ENCODE measurements at regions not wholly inside any gene's neighbourhood (a gene's known extent, or its start where the extent isn't known, plus 50 kb on each side); places are given as distances from the start of the nearest gene placed in this dataset.

DNA sequence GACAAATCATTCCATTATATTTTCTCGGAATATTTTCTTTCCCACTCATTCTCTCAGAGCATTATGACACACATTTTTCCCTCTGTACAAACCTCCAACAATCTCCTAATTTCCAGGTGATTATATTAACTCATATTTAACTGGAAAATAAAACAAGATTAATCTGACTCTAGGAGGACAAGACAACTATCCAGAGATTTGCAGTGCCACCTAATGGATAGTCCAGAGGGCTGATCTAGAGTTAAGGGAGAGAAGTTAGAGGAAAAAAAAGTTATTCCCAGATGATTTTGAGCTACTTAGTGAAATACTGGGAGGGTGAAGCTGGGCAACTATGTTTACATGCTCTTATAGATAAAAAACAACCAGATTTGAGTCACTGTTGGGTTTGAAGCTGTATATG is 161.7 kb downstream of the ALX1 start:
- DNase-seq (ENCODE audit: low read depth in 1 of 2, low spot score in 1 of 2) (peak; percentile 10 to 49), FAIRE-seq (no peak), ATAC-seq (peak in 1 of 2 experiments; percentile 70; a peak in 3 of 6 replicates)
- H3K4me1 ChIP-seq, result peaks cover 15% of the 10 kb centered on the region; the same call in 1 of the 3 replicates
- WGBS (ENCODE audit: missing lambda C conversion rate), result 60% methylated on average over 1 of the region's 1 CpG
- CTCF ChIA-PET, result interaction anchor here (0.6 to 2.7 kb wide), 7 partner anchors 11 to 287 kb away, joined by 3 to 20 read pairs (median 3); no protein-coding TSS in a partner anchor
- no peak overlapping the region for H3K27ac ChIP-seq
- POLR2A ChIA-PET, result no interaction called here
- H3K4me2 ChIP-seq, result no peak overlapping the region
- H3K4me3 ChIP-seq, result no peak overlapping the region
- TF ChIP-seq PHF8 (IDR thresholded peaks at IDR 0.05; ENCODE audit: borderline replicate concordance, low read depth) (no peak), RAD21 (conservative IDR thresholded peaks at IDR 0.05 in 1 of 2, IDR thresholded peaks at IDR 0.05 in 1 of 2) (peak; percentile 41 to 45), SMC3 (IDR thresholded peaks at IDR 0.05) (peak; percentile 49)
- TF ChIP-seq, protein P1, sequence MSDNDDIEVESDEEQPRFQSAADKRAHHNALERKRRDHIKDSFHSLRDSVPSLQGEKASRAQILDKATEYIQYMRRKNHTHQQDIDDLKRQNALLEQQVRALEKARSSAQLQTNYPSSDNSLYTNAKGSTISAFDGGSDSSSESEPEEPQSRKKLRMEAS (IDR thresholded peaks at IDR 0.05), result no peak
- TF ChIP-seq, protein P2, sequence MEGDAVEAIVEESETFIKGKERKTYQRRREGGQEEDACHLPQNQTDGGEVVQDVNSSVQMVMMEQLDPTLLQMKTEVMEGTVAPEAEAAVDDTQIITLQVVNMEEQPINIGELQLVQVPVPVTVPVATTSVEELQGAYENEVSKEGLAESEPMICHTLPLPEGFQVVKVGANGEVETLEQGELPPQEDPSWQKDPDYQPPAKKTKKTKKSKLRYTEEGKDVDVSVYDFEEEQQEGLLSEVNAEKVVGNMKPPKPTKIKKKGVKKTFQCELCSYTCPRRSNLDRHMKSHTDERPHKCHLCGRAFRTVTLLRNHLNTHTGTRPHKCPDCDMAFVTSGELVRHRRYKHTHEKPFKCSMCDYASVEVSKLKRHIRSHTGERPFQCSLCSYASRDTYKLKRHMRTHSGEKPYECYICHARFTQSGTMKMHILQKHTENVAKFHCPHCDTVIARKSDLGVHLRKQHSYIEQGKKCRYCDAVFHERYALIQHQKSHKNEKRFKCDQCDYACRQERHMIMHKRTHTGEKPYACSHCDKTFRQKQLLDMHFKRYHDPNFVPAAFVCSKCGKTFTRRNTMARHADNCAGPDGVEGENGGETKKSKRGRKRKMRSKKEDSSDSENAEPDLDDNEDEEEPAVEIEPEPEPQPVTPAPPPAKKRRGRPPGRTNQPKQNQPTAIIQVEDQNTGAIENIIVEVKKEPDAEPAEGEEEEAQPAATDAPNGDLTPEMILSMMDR (IDR thresholded peaks at IDR 0.05), result peak; percentile 46
- 0 out of 3 replicates have a peak, but pooled peaks cover 2% of the 10 kb centered on the region for H3K9me3 ChIP-seq

DNA sequence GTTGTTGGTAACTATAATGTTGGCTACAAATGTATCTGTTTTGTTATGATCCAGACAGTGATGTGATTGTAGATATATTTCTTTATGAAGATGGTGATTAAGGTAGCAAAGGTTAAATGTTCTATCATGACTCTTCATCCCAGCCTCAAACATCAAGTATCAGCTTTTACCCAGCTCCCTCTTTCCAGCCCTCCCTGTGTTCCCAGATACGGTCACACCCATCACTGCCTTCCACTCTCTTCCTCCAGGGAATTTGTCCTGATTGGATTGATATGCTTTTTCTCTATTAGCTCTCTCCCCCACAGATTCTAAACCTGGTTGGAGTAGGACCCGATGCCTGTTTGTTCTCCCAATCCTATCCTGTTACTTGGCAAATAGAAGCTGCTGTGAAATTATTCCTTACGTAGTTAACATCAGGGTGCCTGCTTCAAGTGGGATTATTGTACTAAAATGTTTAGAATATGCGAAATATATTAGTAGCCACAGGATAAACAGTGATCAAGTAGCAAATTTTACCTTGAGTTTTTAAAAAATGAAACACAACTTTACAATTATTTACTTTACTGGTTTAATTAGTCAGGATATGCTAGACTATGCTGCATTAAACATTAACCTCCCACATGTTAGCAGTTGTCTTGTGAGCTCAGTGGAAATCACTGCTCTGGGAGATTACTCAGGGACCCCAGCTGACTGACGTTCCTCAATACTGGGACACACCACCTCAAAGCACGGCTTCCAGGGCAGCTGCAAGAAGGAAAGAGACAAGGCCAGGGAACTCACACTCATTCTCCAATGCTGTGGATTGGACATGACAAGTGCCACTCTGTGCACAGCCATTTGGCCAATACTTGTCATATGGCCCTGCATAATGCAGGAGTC is 165.3 kb downstream of the ALX1 start:
- DNase-seq (ENCODE audit: low read depth in 1 of 2, low spot score in 1 of 2), result peak in 1 of 2 experiments; percentile 80
- ATAC-seq, result peak; percentile 61 to 85; a peak in 5 of 6 replicates
- ChIA-PET CTCF (interaction anchor here (1.4 to 1.7 kb wide), 4 partner anchors 20 to 289 kb away, joined by 3 to 6 read pairs (median 6); no protein-coding TSS in a partner anchor), POLR2A (no interaction called here)
- Histone ChIP-seq H3K4me1 (peaks cover 15% of the 10 kb centered on the region; the same call in 1 of the 3 replicates), H3K9me3 (no peaks in the 10 kb centered on the region), H3K27ac (peak overlapping the region; percentile 40 to 63; a peak in 3 of 6 replicates), H3K4me3 (no peak overlapping the region), H3K4me2 (peak overlapping the region; percentile 60)
- TF ChIP-seq, protein P3, sequence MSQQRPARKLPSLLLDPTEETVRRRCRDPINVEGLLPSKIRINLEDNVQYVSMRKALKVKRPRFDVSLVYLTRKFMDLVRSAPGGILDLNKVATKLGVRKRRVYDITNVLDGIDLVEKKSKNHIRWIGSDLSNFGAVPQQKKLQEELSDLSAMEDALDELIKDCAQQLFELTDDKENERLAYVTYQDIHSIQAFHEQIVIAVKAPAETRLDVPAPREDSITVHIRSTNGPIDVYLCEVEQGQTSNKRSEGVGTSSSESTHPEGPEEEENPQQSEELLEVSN (IDR thresholded peaks at IDR 0.05; ENCODE audit: borderline replicate concordance, low read depth), result no peak
- TF ChIP-seq ZSCAN20 (CRISPR knock-in tag; IDR thresholded peaks at IDR 0.05) (no peak), RAD21 (conservative IDR thresholded peaks at IDR 0.05 in 1 of 2, IDR thresholded peaks at IDR 0.05 in 1 of 2) (no peak), GATA3 (IDR thresholded peaks at IDR 0.05; ENCODE audit: borderline replicate concordance) (no peak; the same call in 1 of the 2 replicates)
- TF ChIP-seq, protein P4, sequence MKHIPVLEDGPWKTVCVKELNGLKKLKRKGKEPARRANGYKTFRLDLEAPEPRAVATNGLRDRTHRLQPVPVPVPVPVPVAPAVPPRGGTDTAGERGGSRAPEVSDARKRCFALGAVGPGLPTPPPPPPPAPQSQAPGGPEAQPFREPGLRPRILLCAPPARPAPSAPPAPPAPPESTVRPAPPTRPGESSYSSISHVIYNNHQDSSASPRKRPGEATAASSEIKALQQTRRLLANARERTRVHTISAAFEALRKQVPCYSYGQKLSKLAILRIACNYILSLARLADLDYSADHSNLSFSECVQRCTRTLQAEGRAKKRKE (CRISPR knock-in tag; IDR thresholded peaks at IDR 0.05; ENCODE audit: low read depth), result no peak
- 8% methylated on average over 6 of the region's 6 CpGs for WGBS (ENCODE audit: missing lambda C conversion rate)
- FAIRE-seq, result peak; percentile 61

DNA sequence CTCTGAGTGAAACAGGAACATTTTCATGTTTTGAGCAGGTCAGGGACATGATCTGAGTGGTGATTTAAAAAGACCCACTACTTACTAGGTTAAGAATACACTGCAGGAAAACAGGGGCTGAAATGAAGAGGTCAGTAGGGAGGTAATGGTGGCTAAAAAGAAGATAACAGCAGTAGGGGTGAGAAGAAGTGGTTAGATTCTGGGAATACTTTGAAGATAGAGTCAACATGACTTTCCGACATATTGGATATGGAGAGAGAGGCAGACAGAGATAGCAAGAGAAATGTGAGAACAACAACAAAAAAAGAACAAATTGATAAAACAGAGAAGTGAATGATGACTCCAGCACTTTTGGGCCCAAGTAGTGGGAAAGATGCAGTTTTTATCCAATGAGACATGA is 168.0 kb downstream of the ALX1 start:
- TF ChIP-seq NR3C1 (IDR thresholded peaks at IDR 0.05) (no peak), RNF2 (IDR thresholded peaks at IDR 0.05; ENCODE audit: borderline replicate concordance, low read depth) (no peak), BHLHE40 (IDR thresholded peaks at IDR 0.05; ENCODE audit: low read depth, low read length) (no peak), CEBPB (IDR thresholded peaks at IDR 0.05) (no peak), MAFK (IDR thresholded peaks at IDR 0.05; ENCODE audit: partially characterized antibody) (no peak), CBX8 (IDR thresholded peaks at IDR 0.05) (no peak), RAD21 (conservative IDR thresholded peaks at IDR 0.05 in 1 of 2, IDR thresholded peaks at IDR 0.05 in 1 of 2) (no peak)
- TF ChIP-seq, protein P3 (IDR thresholded peaks at IDR 0.05; ENCODE audit: borderline replicate concordance, low read depth), result no peak
- WGBS (ENCODE audit: missing lambda C conversion rate), result 95% methylated on average over 1 of the region's 1 CpG
- H3K4me2 ChIP-seq, result no peak overlapping the region
- peaks cover 15% of the 10 kb centered on the region; the same call in 1 of the 3 replicates for H3K4me1 ChIP-seq
- no peak for DNase-seq (ENCODE audit: low read depth in 1 of 2, low spot score in 1 of 2)
- FAIRE-seq, result no peak
- POLR2A ChIA-PET, result no interaction called here
- H3K4me3 ChIP-seq, result no peak overlapping the region
- no peaks in the 10 kb centered on the region for H3K9me3 ChIP-seq
- ATAC-seq, result no peak
- H3K27ac ChIP-seq, result no peak overlapping the region
- CTCF ChIA-PET, result interaction anchor here (0.7 to 4.4 kb wide), 6 partner anchors 9 to 373 kb away, joined by 3 to 22 read pairs (median 4); no protein-coding TSS in a partner anchor
